NCI-H2029 treated with DMSO at 0.1 percent for 48 hours (cell line): ENCODE measurements at regions not wholly inside any gene's neighbourhood (a gene's known extent, or its start where the extent isn't known, plus 50 kb on each side); places are given as distances from the start of the nearest gene placed in this dataset.

Source experiments
- DNase-seq: peaks from one replicate; lab custom pipeline; 2025; lab: John Stamatoyannopoulos, UW

- no peak for DNase-seq
These were observed 151.3 kb upstream of the IRX3 start for GRCh38 chr16:54437921-54438320.

GRCh38 chr16:54437401-54437800, 150.8 kb upstream of the IRX3 start:
- DNase-seq, result no peak

GRCh38 chr16:54436346-54436745, 149.8 kb upstream of the IRX3 start:
- no peak for DNase-seq

GRCh38 chr16:54434859-54435258, 148.3 kb upstream of the IRX3 start:
- DNase-seq, result no peak

GRCh38 chr16:54432897-54433229, 146.3 kb upstream of the IRX3 start:
- DNase-seq, result no peak

GRCh38 chr16:54431997-54432896, 145.7 kb upstream of the IRX3 start:
- DNase-seq, result no peak

- no peak for DNase-seq
These were observed 144.7 kb upstream of the IRX3 start for GRCh38 chr16:54431041-54431996.

GRCh38 chr16:54430491-54431030, 144.0 kb upstream of the IRX3 start:
- no peak for DNase-seq

- DNase-seq, result no peak
These were observed 142.4 kb upstream of the IRX3 start for GRCh38 chr16:54429029-54429428.

- no peak for DNase-seq
These were observed 139.9 kb upstream of the IRX3 start for GRCh38 chr16:54426553-54426849.

- DNase-seq, result no peak
These were observed 139.3 kb upstream of the IRX3 start for GRCh38 chr16:54425681-54426552.

- DNase-seq, result no peak
These were observed 138.5 kb upstream of the IRX3 start for GRCh38 chr16:54425068-54425467.

- DNase-seq, result no peak
These were observed 137.5 kb upstream of the IRX3 start for GRCh38 chr16:54424043-54424451.

GRCh38 chr16:54422569-54422978, 136.0 kb upstream of the IRX3 start:
- DNase-seq, result no peak

GRCh38 chr16:54422159-54422558, 135.6 kb upstream of the IRX3 start:
- DNase-seq, result no peak

GRCh38 chr16:54421220-54421619, 134.6 kb upstream of the IRX3 start:
- no peak for DNase-seq

- DNase-seq, result no peak
These were observed 132.3 kb upstream of the IRX3 start for GRCh38 chr16:54418903-54419302.

- no peak for DNase-seq
These were observed 130.8 kb upstream of the IRX3 start for GRCh38 chr16:54417384-54417783.

- DNase-seq, result no peak
These were observed 128.1 kb upstream of the IRX3 start for GRCh38 chr16:54414671-54415070.

- DNase-seq, result no peak
These were observed 126.3 kb upstream of the IRX3 start for GRCh38 chr16:54412777-54413455.

- no peak for DNase-seq
These were observed 125.5 kb upstream of the IRX3 start for GRCh38 chr16:54412037-54412436.
